K562 (cell line): ENCODE measurements at regions not wholly inside any gene's neighbourhood (a gene's known extent, or its start where the extent isn't known, plus 50 kb on each side); places are given as distances from the start of the nearest gene placed in this dataset.

Experiments used
- ATAC-seq: fragments of 200-7000 bp; cut with Tn5 transposase; 3 replicates; pipeline ENCODE4 v1.9.1; 2020; ENCODE audit warnings: moderate library complexity
- BruUV-seq: library from RNA; stranded (reverse); fragments of 400-500 nt; replicated peaks from 2 replicates; lab custom pipeline; 2021; lab: Mats Ljungman, UMichigan
- CTCF ChIA-PET: fragments of 300-600 bp; formaldehyde crosslinking; extraction: SDS; loops from one replicate; lab custom pipeline; 2021; ENCODE audit warnings: low intra/inter-chr PET ratio; lab: Yijun Ruan, JAX
- POLR2A ChIA-PET: fragments of 300-600, 350-650 bp; sonication (Branson Sonifier 250); formaldehyde crosslinking; extraction: SDS; loops from one replicate; lab custom pipeline; 2021; ENCODE audit warnings: antibody characterized with exemption, inconsistent platforms; lab: Yijun Ruan, JAX
- DNase-seq, 4 experiments: peaks; one replicate each; pipeline versions ENCODE4 v3.0.0 to v3.0.0-alpha.2; 2011 to 2018; ENCODE audit warnings: low spot score in 3 of 4, mixed read lengths in 3 of 4; ENCODE audit errors: extremely low read depth in 1 of 4
- FAIRE-seq: peaks from 2 replicates; lab custom pipeline; 2011; peaks lifted over from hg19 to GRCh38; lab: Jason Lieb, UNC
- H2AFZ ChIP-seq: 2 replicates; pipeline ENCODE4 v1.6.0; 2011; ENCODE audit warnings: low read depth, low read length, control low read depth, inconsistent platforms
- H3K27ac ChIP-seq: fragments of 200-600 bp; 3 replicates; pipeline ENCODE4 v1.8.0; 2011; ENCODE audit warnings: low read depth, mild to moderate bottlenecking, control low read depth, inconsistent platforms, low read length, moderate library complexity, mixed read lengths; ENCODE audit errors: extremely low read depth
- H3K27me3 ChIP-seq, 2 experiments: fragments of 300-600 bp in 1 of 2; 2 replicates in 1 of 2; 3 replicates in 1 of 2; pipeline versions ENCODE4 v1.6.0 to v1.8.0; 2011; ENCODE audit warnings: inconsistent platforms in 2 of 2, low read length in 2 of 2, mild to moderate bottlenecking in 1 of 2, mixed read lengths in 1 of 2, moderate library complexity in 1 of 2; ENCODE audit not compliant: control insufficient read depth in 2 of 2, insufficient read depth in 2 of 2
- H3K36me3 ChIP-seq: fragments of 300-600 bp; 3 replicates; pipeline ENCODE4 v1.8.0; 2011; ENCODE audit warnings: mild to moderate bottlenecking, low read length, inconsistent platforms; ENCODE audit not compliant: control insufficient read depth, insufficient read depth
- H3K4me1 ChIP-seq, 2 experiments: fragments of 200-600 bp in 1 of 2; replicated peaks in 1 of 2; 2 replicates in 1 of 2; 3 replicates in 1 of 2; pipeline versions ENCODE4 v1.5.1 to v1.8.0; 2011; ENCODE audit warnings: inconsistent platforms in 2 of 2, low read length in 2 of 2, mild to moderate bottlenecking in 1 of 2, mixed read lengths in 1 of 2, moderate library complexity in 1 of 2; ENCODE audit not compliant: control insufficient read depth in 2 of 2, insufficient read depth in 2 of 2
- H3K4me2 ChIP-seq: 2 replicates; pipeline ENCODE4 v1.6.1; 2011; ENCODE audit warnings: low read length, control low read depth, inconsistent platforms, mixed read lengths; ENCODE audit not compliant: insufficient read depth
- H3K4me3 ChIP-seq: fragments of 200-600 bp; sonication (generic), shearing (Covaris generic); 2 replicates; pipeline ENCODE4 v1.5.1; 2016; ENCODE audit warnings: control low read depth, inconsistent platforms
- H3K79me2 ChIP-seq: fragments of 200-600 bp; 3 replicates; pipeline ENCODE4 v1.8.0; 2011; ENCODE audit warnings: low read length, inconsistent platforms; ENCODE audit not compliant: control insufficient read depth, insufficient read depth
- H3K9ac ChIP-seq, 2 experiments: 2 replicates each; pipeline versions ENCODE4 v1.6.0 to v1.6.1; 2011; ENCODE audit warnings: low read depth in 2 of 2, low read length in 2 of 2, control low read depth in 1 of 2, inconsistent platforms in 1 of 2, mild to moderate bottlenecking in 1 of 2, mixed read lengths in 1 of 2; ENCODE audit not compliant: insufficient read depth in 1 of 2
- H3K9me1 ChIP-seq: one replicate; pipeline ENCODE4 v1.6.0; 2011; ENCODE audit warnings: inconsistent platforms, mild to moderate bottlenecking, low read length, moderate library complexity; ENCODE audit not compliant: control insufficient read depth, insufficient read depth
- H3K9me3 ChIP-seq: replicated peaks from 2 replicates; pipeline ENCODE4 v1.5.1; 2011; ENCODE audit warnings: low read depth, low read length, inconsistent platforms; ENCODE audit not compliant: control insufficient read depth, insufficient read depth
- H4K20me1 ChIP-seq: replicated peaks from 2 replicates; pipeline ENCODE4 v1.6.1; 2011; ENCODE audit warnings: low read length, inconsistent platforms, mixed read lengths; ENCODE audit not compliant: control insufficient read depth, insufficient read depth
- KLF1 ChIP-seq: fragments of 450-650 bp; IDR thresholded peaks from 2 replicates; pipeline ENCODE4 v1.6.1; 2016; ENCODE audit warnings: missing genetic modification characterization, missing compliant biosample characterization
- MAFK ChIP-seq: IDR thresholded peaks from 2 replicates; pipeline ENCODE4 v1.6.1; 2011; ENCODE audit warnings: low read length, improper control_type of control experiment
- MTA2 ChIP-seq: fragments of 450-650 bp; IDR thresholded peaks from 2 replicates; pipeline ENCODE4 v1.6.1; 2016; ENCODE audit warnings: low read depth
- SETDB1 ChIP-seq: IDR thresholded peaks from one replicate; pipeline ENCODE4 v1.6.1; 2012; ENCODE audit warnings: low read length, control low read depth, inconsistent platforms
- TRIM24 ChIP-seq, 2 experiments: fragments of 450-650 bp; IDR thresholded peaks; 2 replicates each; pipeline ENCODE4 v1.6.1; 2016
- ZNF253 ChIP-seq: fragments of 250-450 bp; sonication (Bioruptor Pico); conservative IDR thresholded peaks from 2 replicates; pipeline ENCODE4 v1.6.1; 2021; ENCODE audit warnings: mild to moderate bottlenecking
- WGBS: fragments of 100-300 bp; shearing (Covaris generic); methylation state at CpG from one replicate; pipeline ENCODE4 v1.1.6; 2016; ENCODE audit warnings: low coverage, mixed read lengths; ENCODE audit not compliant: insufficient coverage; ENCODE audit errors: missing lambda C conversion rate; 5-methylcytosine and 5-hydroxymethylcytosine counted together
- in situ Hi-C: fragments of 300-500 bp; cut with MboI; formaldehyde crosslinking; loops from 4 replicates; pipeline ENCODE4 v1.15.0; 2018; ENCODE audit warnings: inconsistent platforms, mixed read lengths
- intact Hi-C: fragments of 100-400 bp; cut with micrococcal nuclease; formaldehyde crosslinking; loops from 2 replicates; pipeline ENCODE4 v1.14.2; 2022

- H4K20me1 ChIP-seq = no peaks in the 10 kb centered on the region
- ATAC-seq (no peak), DNase-seq (no peak), FAIRE-seq (no peak)
- no peak for TF ChIP-seq MTA2
- no peak for TF ChIP-seq KLF1
- no peak for TF ChIP-seq SETDB1
- TF ChIP-seq TRIM24 (IDR thresholded peaks at IDR 0.05) = no peak
- ChIA-PET CTCF (no interaction called here), POLR2A (interaction anchor here (0.6 kb wide), 1 partner anchor 17 kb away, joined by 4 read pairs; no protein-coding TSS in a partner anchor)
- no peaks in the 10 kb centered on the region for H3K27me3 ChIP-seq
- no peaks in the 10 kb centered on the region for H3K9me1 ChIP-seq
- intact Hi-C loops = no loop called here
- in situ Hi-C loops = no loop called here
- H3K9ac ChIP-seq = no peak overlapping the region
- H2AFZ ChIP-seq = no peak overlapping the region
- H3K4me1 ChIP-seq = no peaks in the 10 kb centered on the region
- 4% methylated on average over 2 of the region's 2 CpGs for WGBS
- BruUV-seq = no TSS peak
- no peaks in the 10 kb centered on the region for H3K79me2 ChIP-seq
- no peak overlapping the region for H3K4me2 ChIP-seq
- H3K27ac ChIP-seq = no peak overlapping the region
- H3K4me3 ChIP-seq = no peak overlapping the region
- no peaks in the 10 kb centered on the region for H3K36me3 ChIP-seq
- H3K9me3 ChIP-seq = peaks cover 2% of the 10 kb centered on the region
Observed at GRCh38 chr2:142585785-142586184, 291.7 kb upstream of the KYNU start.

- H3K9ac ChIP-seq = no peak overlapping the region
- no peak overlapping the region for H3K4me3 ChIP-seq
- H3K36me3 ChIP-seq = no peaks in the 10 kb centered on the region
- no peak for ATAC-seq
- H3K9me1 ChIP-seq = no peaks in the 10 kb centered on the region
- intact Hi-C loops = no loop called here
- no peak overlapping the region for H3K4me2 ChIP-seq
- H3K27ac ChIP-seq = no peak overlapping the region
- no TSS peak for BruUV-seq
- no peak for TF ChIP-seq ZNF253 (CRISPR knock-in tag)
- TF ChIP-seq MAFK = no peak
- DNase-seq = no peak
- FAIRE-seq = no peak
- whole genome bisulfite sequencing = 0% methylated on average over 2 of the region's 2 CpGs
- H4K20me1 ChIP-seq = no peaks in the 10 kb centered on the region
- no peaks in the 10 kb centered on the region for H3K4me1 ChIP-seq
- ChIA-PET POLR2A (no interaction called here), CTCF (no interaction called here)
- no peaks in the 10 kb centered on the region for H3K79me2 ChIP-seq
- no peaks in the 10 kb centered on the region for H3K27me3 ChIP-seq
- in situ Hi-C loops = no loop called here
- H3K9me3 ChIP-seq = no peaks in the 10 kb centered on the region; the same call in 1 of the 2 replicates
- no peak overlapping the region for H2AFZ ChIP-seq
Observed at GRCh38 chr2:142582317-142582716, 295.1 kb upstream of the KYNU start.
